GM10266 (cell line): ENCODE measurements at regions not wholly inside any gene's neighbourhood (a gene's known extent, or its start where the extent isn't known, plus 50 kb on each side); places are given as distances from the start of the nearest gene placed in this dataset.

Experiments used
- DNase-seq: peaks from one replicate; pipeline ENCODE4 v3.0.0; 2012; ENCODE audit errors: extremely low spot score
- CTCF ChIP-seq: IDR thresholded peaks from 2 replicates; pipeline ENCODE4 v1.5.1; 2012; ENCODE audit warnings: mild to moderate bottlenecking, low read depth; ENCODE audit not compliant: control insufficient read depth, insufficient read depth; ENCODE audit errors: missing control alignments

- TF ChIP-seq CTCF = no peak
These were observed 93.9 kb upstream of the NCOR2 start for GRCh38 chr12:124661341-124661740.

GRCh38 chr12:124660851-124661250 lies 93.4 kb upstream of the NCOR2 start:
- no peak for TF ChIP-seq CTCF
- no peak for DNase-seq

More at GRCh38 chr12:124661341-124661740, 93.9 kb upstream of the NCOR2 start:
- no peak for DNase-seq

GRCh38 chr12:124658806-124659402 lies 91.5 kb upstream of the NCOR2 start:
- DNase-seq = no peak
- no peak for TF ChIP-seq CTCF

- DNase-seq = no peak
- no peak for TF ChIP-seq CTCF
These were observed 90.9 kb upstream of the NCOR2 start for GRCh38 chr12:124658302-124658701.

- no peak for DNase-seq
- no peak for TF ChIP-seq CTCF
These were observed 89.6 kb upstream of the NCOR2 start for GRCh38 chr12:124656947-124657434.

GRCh38 chr12:124655698-124656516 lies 88.5 kb upstream of the NCOR2 start:
- TF ChIP-seq CTCF = no peak
- DNase-seq = no peak
